CD14-positive monocyte (primary cell): ENCODE measurements at regions not wholly inside any gene's neighbourhood (a gene's known extent, or its start where the extent isn't known, plus 50 kb on each side); places are given as distances from the start of the nearest gene placed in this dataset.
"Not testable (repeated sequence)": the region's sequence is repeated elsewhere in the genome, so short reads cannot be mapped to it uniquely, and the experiment has no call there.

ENCODE experiments used
- DNase-seq, 3 donors: peaks; one replicate each; pipeline ENCODE4 v3.0.0-alpha.2; 2011 to 2022
- H2AFZ ChIP-seq: 2 replicates; pipeline ENCODE4 v1.6.0; 2012; ENCODE audit warnings: mild to moderate bottlenecking, low read depth, low read length, inconsistent platforms; ENCODE audit not compliant: insufficient read depth, poor library complexity, severe bottlenecking
- H3K27ac ChIP-seq, 2 donors: 1 replicate in 1 of 2; 2 replicates in 1 of 2; pipeline ENCODE4 v1.5.1; 2012 to 2013; ENCODE audit warnings: low read length in 2 of 2, control low read depth in 1 of 2, inconsistent platforms in 1 of 2, low read depth in 1 of 2, mild to moderate bottlenecking in 1 of 2
- H3K27me3 ChIP-seq, 2 donors: one replicate each; pipeline versions ENCODE4 v1.6.0 to v1.6.1; 2011 to 2013; ENCODE audit warnings: low read length in 2 of 2; ENCODE audit not compliant: control insufficient read depth in 2 of 2, insufficient read depth in 2 of 2
- H3K36me3 ChIP-seq, 2 donors: replicated peaks in 1 of 2; 1 replicate in 1 of 2; 2 replicates in 1 of 2; pipeline versions ENCODE4 v1.5.1 to v1.6.1; 2012 to 2013; ENCODE audit warnings: low read length in 2 of 2, control low read depth in 1 of 2, inconsistent platforms in 1 of 2, mild to moderate bottlenecking in 1 of 2; ENCODE audit not compliant: insufficient read depth in 2 of 2, control insufficient read depth in 1 of 2
- H3K4me1 ChIP-seq, 2 donors: 1 replicate in 1 of 2; 2 replicates in 1 of 2; pipeline versions ENCODE4 v1.5.1 to v1.6.1; 2012 to 2013; ENCODE audit warnings: low read length in 2 of 2, control low read depth in 1 of 2, inconsistent platforms in 1 of 2, mild to moderate bottlenecking in 1 of 2, moderate library complexity in 1 of 2; ENCODE audit not compliant: insufficient read depth in 2 of 2, control insufficient read depth in 1 of 2
- H3K4me2 ChIP-seq: replicated peaks from 2 replicates; pipeline ENCODE3; 2012; ENCODE audit warnings: low read length, moderate library complexity, mild to moderate bottlenecking; ENCODE audit not compliant: poor library complexity, severe bottlenecking; ENCODE audit errors: extremely low read depth
- H3K4me3 ChIP-seq, 3 experiments: fragments of 200-600 bp in 1 of 3; sonication (generic) in 1 of 3; replicated peaks in 1 of 3; 1 replicate in 2 of 3; 2 replicates in 1 of 3; pipeline ENCODE4 v1.5.1; 2011 to 2013; ENCODE audit warnings: low read length in 3 of 3, mild to moderate bottlenecking in 3 of 3, control low read depth in 2 of 3, low read depth in 2 of 3, inconsistent platforms in 1 of 3, moderate library complexity in 1 of 3
- H3K79me2 ChIP-seq: 2 replicates; pipeline ENCODE4 v1.6.0; 2012; ENCODE audit warnings: mild to moderate bottlenecking, control low read depth, inconsistent platforms, low read length, moderate library complexity; ENCODE audit not compliant: insufficient read depth
- H3K9ac ChIP-seq: 2 replicates; pipeline ENCODE4 v1.6.0; 2017; ENCODE audit warnings: low read length, mild to moderate bottlenecking; ENCODE audit not compliant: insufficient read depth, poor library complexity, severe bottlenecking
- H3K9me3 ChIP-seq, 2 donors: replicated peaks in 1 of 2; 1 replicate in 1 of 2; 2 replicates in 1 of 2; pipeline versions ENCODE4 v1.5.1 to v1.6.1; 2012 to 2013; ENCODE audit warnings: low read length in 2 of 2, control low read depth in 1 of 2; ENCODE audit not compliant: control insufficient read depth in 1 of 2, insufficient read depth in 1 of 2
- H4K20me1 ChIP-seq: 2 replicates; pipeline ENCODE4 v1.6.0; 2012; ENCODE audit warnings: mild to moderate bottlenecking, low read length, control low read depth, moderate library complexity; ENCODE audit not compliant: insufficient read depth
- H3K27ac Mint-ChIP-seq, 7 donors: one replicate each; pipeline ENCODE4 v1.8.0; 2020; ENCODE audit warnings: mild to moderate bottlenecking in 7 of 7, mixed read lengths in 7 of 7, moderate library complexity in 6 of 7, inconsistent platforms in 2 of 7
- H3K27me3 Mint-ChIP-seq, 3 donors: one replicate each; pipeline ENCODE4 v1.8.0; 2021 to 2022; ENCODE audit warnings: low read depth in 3 of 3, mild to moderate bottlenecking in 3 of 3, mixed read lengths in 3 of 3, moderate library complexity in 3 of 3, inconsistent platforms in 1 of 3
- H3K36me3 Mint-ChIP-seq, 2 donors: one replicate each; pipeline ENCODE4 v1.8.0; 2020; ENCODE audit warnings: mixed read lengths in 2 of 2, inconsistent platforms in 1 of 2, mild to moderate bottlenecking in 1 of 2
- H3K4me1 Mint-ChIP-seq: one replicate; pipeline ENCODE4 v1.8.0; 2020; ENCODE audit warnings: mild to moderate bottlenecking, mixed read lengths
- H3K4me3 Mint-ChIP-seq, 2 donors: one replicate each; pipeline ENCODE4 v1.8.0; 2020; ENCODE audit warnings: mild to moderate bottlenecking in 2 of 2, mixed read lengths in 2 of 2, moderate library complexity in 1 of 2
- H3K9me3 Mint-ChIP-seq, 7 donors: one replicate each; pipeline ENCODE4 v1.8.0; 2020 to 2022; ENCODE audit warnings: mixed read lengths in 7 of 7, mild to moderate bottlenecking in 6 of 7, moderate library complexity in 6 of 7, inconsistent platforms in 2 of 7
- CTCF ChIP-seq: fragments of 200-600 bp; IDR thresholded peaks from one replicate; pipeline ENCODE4 v1.8.0; 2022; ENCODE audit warnings: antibody characterized with exemption, mild to moderate bottlenecking
- WGBS: methylation state at CpG from one replicate; pipeline ENCODE4 v1.1.5; 2013; ENCODE audit warnings: missing lambda C conversion rate; ENCODE audit not compliant: insufficient coverage; 5-methylcytosine and 5-hydroxymethylcytosine counted together
- intact Hi-C, 2 donors: fragments of 100-400 bp; cut with micrococcal nuclease; formaldehyde crosslinking; loops; one replicate each; pipeline versions ENCODE4 v1.15.0 to v1.15.1; 2023

- no peak overlapping the region for H3K27ac ChIP-seq
- intact Hi-C loops, result no loop called here
- H3K27me3 ChIP-seq, result no peaks in the 10 kb centered on the region
- H3K9me3 Mint-ChIP-seq, result peaks cover 0 to 7% (median 3%) of the 10 kb centered on the region in 7 donors
- DNase-seq, result no peak
- no peak overlapping the region for H3K27ac Mint-ChIP-seq
- H3K79me2 ChIP-seq, result no peaks in the 10 kb centered on the region
- no peaks in the 10 kb centered on the region for H3K36me3 Mint-ChIP-seq
- TF ChIP-seq CTCF, result no peak
- no peak overlapping the region for H3K4me2 ChIP-seq
- no peak overlapping the region for H3K4me3 Mint-ChIP-seq
- no CpG with 5 or more reads among the region's 2 CpGs for WGBS
- no peak overlapping the region for H3K4me3 ChIP-seq
- no peaks in the 10 kb centered on the region for H3K27me3 Mint-ChIP-seq
- H3K4me1 ChIP-seq, result no peaks in the 10 kb centered on the region
- H2AFZ ChIP-seq, result no peak overlapping the region
- no peaks in the 10 kb centered on the region for H4K20me1 ChIP-seq
- no peaks in the 10 kb centered on the region for H3K4me1 Mint-ChIP-seq
- H3K9me3 ChIP-seq, result peaks cover 0 to 8% of the 10 kb centered on the region in 2 donors
- no peaks in the 10 kb centered on the region for H3K36me3 ChIP-seq
- no peak overlapping the region for H3K9ac ChIP-seq
Observed at GRCh38 chr1:196043268-196043667, 565.0 kb downstream of the KCNT2 start.

GRCh38 chr1:196034080-196034706, 574.0 kb downstream of the KCNT2 start:
- WGBS, result 20% methylated on average over 1 of the region's 6 CpGs
- Mint-ChIP-seq H3K27me3 (no peaks in the 10 kb centered on the region), H3K36me3 (no peaks in the 10 kb centered on the region), H3K27ac (no peak overlapping the region), H3K9me3 (peaks cover 0 to 7% (median 0%) of the 10 kb centered on the region in 7 donors), H3K4me1 (no peaks in the 10 kb centered on the region), H3K4me3 (no peak overlapping the region)
- Histone ChIP-seq H3K9me3 (no peaks in the 10 kb centered on the region), H2AFZ (no peak overlapping the region), H3K27me3 (no peaks in the 10 kb centered on the region), H3K4me3 (no peak overlapping the region), H3K79me2 (no peaks in the 10 kb centered on the region), H3K4me1 (no peaks in the 10 kb centered on the region), H3K27ac (no peak overlapping the region), H4K20me1 (no peaks in the 10 kb centered on the region), H3K9ac (no peak overlapping the region), H3K36me3 (no peaks in the 10 kb centered on the region), H3K4me2 (no peak overlapping the region)
- intact Hi-C loops, result no loop called here
- TF ChIP-seq CTCF, result no peak
- DNase-seq, result no peak

GRCh38 chr1:196031387-196031786, 576.9 kb downstream of the KCNT2 start:
- H3K4me1 Mint-ChIP-seq, H3K4me3 ChIP-seq, H2AFZ ChIP-seq, H3K9me3 ChIP-seq, H3K4me2 ChIP-seq, H3K27ac Mint-ChIP-seq, H3K27ac ChIP-seq, H4K20me1 ChIP-seq, intact Hi-C loops, H3K27me3 Mint-ChIP-seq, H3K9me3 Mint-ChIP-seq, H3K9ac ChIP-seq, H3K79me2 ChIP-seq, H3K4me3 Mint-ChIP-seq, H3K4me1 ChIP-seq, H3K36me3 Mint-ChIP-seq, H3K27me3 ChIP-seq, H3K36me3 ChIP-seq, DNase-seq: not testable (repeated sequence)
- WGBS, result no CpG with 5 or more reads among the region's 2 CpGs
